Fibroblast of skin of scalp (primary cell): ENCODE measurements at regions not wholly inside any gene's neighbourhood (a gene's known extent, or its start where the extent isn't known, plus 50 kb on each side); places are given as distances from the start of the nearest gene placed in this dataset.
"Not testable (repeated sequence)": the region's sequence is repeated elsewhere in the genome, so short reads cannot be mapped to it uniquely, and the experiment has no call there.

Experiments used
- DNase-seq: peaks from one replicate; pipeline ENCODE4 v3.0.0-alpha.2; 2013

DNA sequence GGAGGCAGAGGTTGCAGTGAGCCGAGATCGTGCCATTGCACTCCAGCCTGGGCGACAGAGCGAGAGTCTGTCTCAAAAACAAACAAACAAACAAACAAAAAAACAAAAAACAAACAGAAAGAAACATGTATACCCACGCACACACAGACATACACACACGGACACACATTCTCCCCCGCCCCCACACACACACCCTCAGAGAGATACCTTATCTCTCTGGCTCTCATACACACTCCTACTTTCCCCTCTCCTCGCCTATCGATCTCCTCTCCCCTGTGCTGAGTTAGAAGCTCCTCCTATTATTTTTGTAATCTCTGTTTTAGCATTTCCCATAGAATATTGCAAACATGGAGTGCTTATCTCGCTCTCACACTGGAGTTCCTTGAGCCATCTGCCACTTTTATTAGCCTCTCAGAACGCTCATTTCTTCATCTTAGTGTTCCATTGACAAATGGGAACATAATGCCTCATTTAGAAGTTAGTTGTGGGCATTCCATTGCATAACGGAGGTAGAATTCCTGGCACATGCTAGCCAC lies 144.2 kb upstream of the CITED2 start:
- DNase-seq: no peak

DNA sequence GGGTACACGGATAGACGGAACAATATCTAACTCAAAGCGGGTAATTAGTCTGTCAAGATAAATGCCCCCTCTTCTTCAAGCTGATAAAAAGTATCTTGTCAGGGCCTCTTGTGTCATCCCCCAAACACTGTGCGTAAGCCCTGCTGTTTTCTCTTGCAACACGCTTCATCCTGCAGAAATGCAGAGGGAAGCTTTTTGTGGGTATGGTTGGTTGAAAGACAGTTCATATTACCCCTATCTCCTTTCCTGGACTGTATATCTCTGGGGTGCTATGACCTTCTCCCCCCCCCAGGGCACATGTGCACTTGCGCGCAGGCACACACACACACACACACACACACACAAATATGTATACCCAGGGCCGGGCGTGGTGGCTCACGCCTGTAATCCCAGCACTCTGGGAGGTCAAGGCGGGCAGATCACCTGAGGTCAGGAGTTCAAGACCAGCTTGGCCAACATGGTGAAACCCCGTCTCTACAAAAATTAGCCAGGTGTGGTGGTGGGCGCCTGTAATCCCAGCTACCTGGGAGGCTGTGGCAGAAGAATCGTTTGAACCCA lies 143.6 kb upstream of the CITED2 start:
- not testable (repeated sequence) for DNase-seq

DNA sequence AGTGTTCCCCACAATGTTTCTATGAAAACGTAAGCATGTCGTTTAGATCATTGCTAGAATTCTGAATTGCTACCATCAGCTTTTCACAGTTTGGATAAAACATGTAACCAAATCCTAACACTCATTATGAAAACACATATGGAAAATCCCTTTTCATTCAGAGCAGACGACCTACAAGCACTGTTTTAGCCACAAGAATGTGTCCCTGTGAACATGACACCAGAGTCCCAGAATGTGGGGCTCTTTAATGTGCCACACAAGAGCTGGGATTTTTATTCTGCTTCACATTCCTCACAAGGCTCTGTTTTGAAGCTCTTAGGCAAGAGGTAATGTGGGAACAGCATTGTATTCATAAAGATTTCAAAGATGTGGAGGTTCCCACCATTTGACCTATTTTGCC lies 141.1 kb upstream of the CITED2 start:
- DNase-seq: peak; percentile 90

- DNase-seq: no peak
Measured at GRCh38 chr6:139514819-139515218, 140.4 kb upstream of the CITED2 start.

GRCh38 chr6:139510040-139510790 lies 135.8 kb upstream of the CITED2 start:
- no peak for DNase-seq

GRCh38 chr6:139509167-139509566 lies 134.7 kb upstream of the CITED2 start:
- no peak for DNase-seq

DNA sequence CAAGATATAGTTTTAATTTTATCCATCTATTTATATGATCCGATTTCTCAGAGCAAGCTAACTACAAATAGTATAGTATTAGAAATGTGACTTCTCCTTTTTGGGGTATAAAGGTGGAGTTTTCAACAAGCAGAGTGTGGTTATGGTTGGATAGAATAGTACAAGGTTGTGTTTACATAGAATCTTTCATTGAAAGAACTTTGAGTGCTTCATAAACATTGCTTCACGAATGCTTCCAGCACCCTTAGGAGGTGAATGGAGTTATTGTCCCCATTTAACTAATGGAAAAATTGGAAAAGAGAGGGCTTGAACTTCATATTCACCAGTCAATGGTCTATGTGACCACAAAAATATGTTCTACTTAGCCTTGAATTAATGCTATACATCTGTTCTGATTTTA lies 134.1 kb upstream of the CITED2 start:
- DNase-seq: no peak

- DNase-seq: peak; percentile 60
Measured at GRCh38 chr6:139508023-139508422, 133.6 kb upstream of the CITED2 start.

- DNase-seq: no peak
Measured at GRCh38 chr6:139500977-139501376, 126.5 kb upstream of the CITED2 start.

- DNase-seq: no peak
Measured at GRCh38 chr6:139498715-139499114, 124.3 kb upstream of the CITED2 start.

- DNase-seq: no peak
Measured at GRCh38 chr6:139497345-139497961, 123.0 kb upstream of the CITED2 start.

DNA sequence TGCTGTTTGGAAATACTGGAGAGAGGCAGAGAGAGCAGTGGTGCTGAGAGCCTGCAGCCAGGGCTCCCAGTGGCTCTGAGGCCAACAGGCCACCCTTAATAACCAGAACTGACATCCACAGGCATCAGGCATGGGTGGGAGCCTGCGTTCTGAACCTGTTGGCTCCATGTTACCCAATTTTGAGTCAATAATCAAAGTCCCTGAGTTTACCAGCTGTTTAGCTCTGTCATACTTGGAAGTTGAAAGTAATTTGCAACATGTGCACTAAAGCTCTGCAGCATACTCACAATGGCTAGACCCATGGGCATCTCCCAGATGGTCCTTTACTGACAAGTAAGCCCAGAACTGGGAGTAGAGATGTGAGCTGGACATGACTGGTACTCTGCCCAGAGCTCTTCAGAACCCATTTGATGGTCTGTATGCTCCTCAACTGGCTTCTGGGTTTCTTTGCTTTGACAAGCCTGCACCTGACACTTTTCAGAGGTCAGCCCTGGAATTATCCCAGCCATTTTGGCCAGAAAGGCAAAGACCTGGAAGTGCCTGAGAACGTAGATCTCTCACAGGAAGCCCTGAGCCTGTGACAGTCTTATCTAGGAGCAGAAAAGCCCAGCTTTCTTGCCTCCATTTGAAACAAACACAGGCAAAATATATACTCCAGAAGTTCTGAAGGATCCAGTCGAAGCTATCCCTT lies 122.4 kb upstream of the CITED2 start:
- no peak for DNase-seq

DNA sequence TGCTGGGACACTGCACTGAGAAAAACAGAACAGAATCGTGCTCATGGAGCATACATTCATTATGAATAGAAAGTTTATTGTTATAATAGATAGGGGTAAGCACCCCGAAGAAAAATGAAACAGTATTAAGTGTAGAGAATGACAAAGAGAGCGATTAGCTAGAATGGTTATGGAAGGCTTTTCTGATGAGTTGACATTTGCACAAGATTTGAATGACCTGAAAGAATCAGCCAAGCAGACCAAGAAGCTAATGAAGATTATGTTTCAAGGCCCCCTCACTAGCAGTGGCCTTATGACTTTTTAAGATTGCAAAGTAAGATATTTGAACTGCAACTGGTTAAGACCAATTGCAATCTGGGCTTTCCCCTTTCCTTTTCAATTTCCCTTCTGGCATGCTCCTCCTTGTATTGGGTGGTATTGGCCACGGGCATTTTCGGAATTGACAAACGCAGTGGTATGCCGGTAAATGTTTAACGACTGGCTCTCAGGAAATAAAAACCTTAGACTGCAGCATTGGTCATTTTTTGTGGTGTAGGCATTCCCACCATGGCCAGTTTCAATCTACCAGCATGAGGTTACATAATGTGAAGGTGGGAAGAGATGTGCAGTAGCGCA lies 120.0 kb upstream of the CITED2 start:
- no peak for DNase-seq

- peak; percentile 12 for DNase-seq
Measured at GRCh38 chr6:139490482-139490881, 116.0 kb upstream of the CITED2 start.

DNA sequence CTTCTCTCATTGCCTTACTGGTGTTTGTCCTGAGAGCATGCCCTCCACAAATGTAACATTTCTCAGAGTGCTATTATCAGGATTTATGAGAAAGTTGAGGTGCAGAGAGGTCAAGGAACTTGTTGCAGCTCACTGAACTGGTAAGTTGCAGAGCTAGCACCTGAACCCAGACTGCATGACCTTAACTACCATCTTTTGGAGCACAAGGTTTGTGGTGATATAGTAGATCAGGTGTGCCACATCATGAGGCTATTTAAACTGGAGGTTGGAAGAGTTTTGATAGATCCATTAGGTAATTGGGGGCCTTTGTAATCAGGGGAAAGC lies 112.0 kb upstream of the CITED2 start:
- DNase-seq: no peak

DNA sequence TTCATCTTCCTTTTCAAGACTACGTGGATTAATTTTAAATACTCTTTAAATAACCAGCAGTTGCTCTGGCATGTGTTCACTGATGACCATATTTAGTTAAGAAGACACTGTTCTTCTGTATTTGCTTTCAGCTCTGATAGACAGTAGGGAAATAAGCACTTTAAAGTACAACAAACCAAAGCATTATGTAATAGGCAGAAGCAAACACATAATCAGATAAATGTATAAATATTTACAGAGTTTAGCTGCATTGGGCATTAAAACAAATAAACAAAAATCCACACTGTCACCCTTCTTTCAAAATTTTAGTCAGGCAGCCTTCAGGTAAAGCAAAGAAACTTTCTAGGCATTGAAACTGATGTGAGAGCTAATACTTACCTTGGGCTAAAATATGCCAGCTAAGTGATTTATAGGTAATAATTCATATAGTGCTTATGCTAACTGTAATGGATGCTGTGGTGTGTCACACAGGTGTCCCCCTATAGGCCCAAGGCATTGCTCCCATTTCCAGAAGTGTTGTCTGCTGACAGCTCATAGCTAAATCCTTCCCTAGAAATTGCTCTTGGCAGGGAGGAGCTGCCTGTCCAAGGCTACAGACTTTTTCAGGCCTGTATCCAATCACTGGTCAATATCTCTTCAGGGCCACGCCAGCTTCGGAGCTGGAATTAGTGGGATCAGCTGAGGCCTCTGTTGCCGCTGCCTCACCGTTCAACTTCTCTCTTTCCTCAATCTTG lies 111.5 kb upstream of the CITED2 start:
- no peak for DNase-seq

GRCh38 chr6:139485185-139485584 lies 110.7 kb upstream of the CITED2 start:
- DNase-seq: no peak

GRCh38 chr6:139483079-139483478 lies 108.6 kb upstream of the CITED2 start:
- DNase-seq: no peak

GRCh38 chr6:139482287-139482686 lies 107.8 kb upstream of the CITED2 start:
- no peak for DNase-seq

DNA sequence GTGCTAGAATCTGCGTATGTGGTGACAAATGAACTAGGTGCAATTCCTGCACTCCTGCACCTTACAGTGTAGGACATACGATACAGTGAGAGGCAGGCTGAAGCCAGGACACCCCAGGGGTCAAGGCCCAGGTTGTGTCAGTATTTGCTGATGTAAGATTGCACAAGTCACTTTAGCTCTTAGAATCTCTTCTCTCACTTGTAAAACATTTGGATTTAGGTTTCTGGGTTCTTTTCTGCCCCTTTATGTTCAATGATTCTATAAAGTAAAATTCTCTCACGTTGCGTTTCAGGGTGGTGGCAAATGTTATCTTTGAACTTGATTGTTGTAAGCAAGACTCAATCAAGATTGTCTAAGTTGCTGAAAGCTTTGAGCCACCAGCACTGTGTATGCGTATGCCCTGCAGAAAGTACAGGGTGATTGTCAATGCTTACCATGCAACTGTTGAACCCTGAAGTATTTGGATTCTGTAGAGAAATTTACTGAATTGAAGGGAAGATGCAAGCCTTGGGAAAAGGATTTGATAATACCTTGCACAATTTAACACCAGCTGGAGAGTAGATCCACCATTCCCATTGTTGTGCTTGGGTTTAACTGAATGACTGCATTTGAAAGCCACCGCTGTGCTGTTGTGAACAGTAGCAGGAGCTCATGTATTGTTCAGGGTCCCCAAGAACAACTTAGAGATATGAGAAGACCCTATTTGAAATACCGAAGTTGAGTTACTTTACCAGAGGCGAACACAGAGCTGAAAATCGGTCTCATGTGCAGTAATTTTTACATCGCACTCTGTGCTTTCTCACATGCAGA lies 106.1 kb upstream of the CITED2 start:
- no peak for DNase-seq
